ENCODE measurements at regions not wholly inside any gene's neighbourhood (a gene's known extent, or its start where the extent isn't known, plus 50 kb on each side); places are given as distances from the start of the nearest gene placed in this dataset.
A peak's percentile ranks its signal among the peaks of the same experiment; 100 is the strongest.
"Not testable (repeated sequence)": the region's sequence is repeated elsewhere in the genome, so short reads cannot be mapped to it uniquely, and the experiment has no call there.

- no peak for DNase-seq (ENCODE audit: low read depth)
These were observed 957.8 kb downstream of the C4orf33 start for GRCh38 chr4:130053723-130054122.

- peak; percentile 19 for DNase-seq (ENCODE audit: low read depth)
These were observed 959.0 kb downstream of the C4orf33 start for GRCh38 chr4:130054908-130055307.

- DNase-seq (ENCODE audit: low read depth): no peak
These were observed 960.3 kb downstream of the C4orf33 start for GRCh38 chr4:130056286-130056685.

- no peak for DNase-seq (ENCODE audit: low read depth)
These were observed 968.5 kb downstream of the C4orf33 start for GRCh38 chr4:130064471-130064870.

GRCh38 chr4:130067419-130067818, 971.5 kb downstream of the C4orf33 start:
- DNase-seq (ENCODE audit: low read depth): no peak

- DNase-seq (ENCODE audit: low read depth): no peak
These were observed 972.1 kb downstream of the C4orf33 start for GRCh38 chr4:130068072-130068471.

GRCh38 chr4:130071746-130072145, 975.8 kb downstream of the C4orf33 start:
- no peak for DNase-seq (ENCODE audit: low read depth)

- DNase-seq (ENCODE audit: low read depth): no peak
These were observed 977.3 kb downstream of the C4orf33 start for GRCh38 chr4:130073145-130073790.

- DNase-seq (ENCODE audit: low read depth): no peak
These were observed 978.1 kb downstream of the C4orf33 start for GRCh38 chr4:130074096-130074495.

GRCh38 chr4:130077275-130077674, 981.3 kb downstream of the C4orf33 start:
- peak; percentile 18 for DNase-seq (ENCODE audit: low read depth)

GRCh38 chr4:130079027-130079426, 983.1 kb downstream of the C4orf33 start:
- not testable (repeated sequence) for DNase-seq (ENCODE audit: low read depth)

GRCh38 chr4:130080872-130081451, 985.0 kb downstream of the C4orf33 start:
- DNase-seq (ENCODE audit: low read depth): no peak

GRCh38 chr4:130090427-130090826, 994.5 kb downstream of the C4orf33 start:
- DNase-seq (ENCODE audit: low read depth): no peak

GRCh38 chr4:130092187-130093015, 996.4 kb downstream of the C4orf33 start:
- DNase-seq (ENCODE audit: low read depth): peak; percentile 15

GRCh38 chr4:130099105-130099504, 1003.2 kb downstream of the C4orf33 start:
- no peak for DNase-seq (ENCODE audit: low read depth)

- DNase-seq (ENCODE audit: low read depth): no peak
These were observed 1014.2 kb downstream of the C4orf33 start for GRCh38 chr4:130110189-130110588.

GRCh38 chr4:130110770-130111169, 1014.8 kb downstream of the C4orf33 start:
- no peak for DNase-seq (ENCODE audit: low read depth)

GRCh38 chr4:130124066-130124465, 1028.1 kb downstream of the C4orf33 start:
- DNase-seq (ENCODE audit: low read depth): no peak

GRCh38 chr4:130125467-130125866, 1029.5 kb downstream of the C4orf33 start:
- DNase-seq (ENCODE audit: low read depth): no peak

- DNase-seq (ENCODE audit: low read depth): no peak
These were observed 1031.3 kb downstream of the C4orf33 start for GRCh38 chr4:130127297-130127696.

- DNase-seq (ENCODE audit: low read depth): no peak
These were observed 1035.6 kb downstream of the C4orf33 start for GRCh38 chr4:130131536-130131935.

- DNase-seq (ENCODE audit: low read depth): no peak
These were observed 1045.7 kb downstream of the C4orf33 start for GRCh38 chr4:130141651-130142050.

Data from HT1080 (cell line).